HepG2 (cell line): ENCODE measurements at regions not wholly inside any gene's neighbourhood (a gene's known extent, or its start where the extent isn't known, plus 50 kb on each side); places are given as distances from the start of the nearest gene placed in this dataset.
A peak's percentile ranks its signal among the peaks of the same experiment; 100 is the strongest.

Experiments used
- ATAC-seq: fragments of 200-7000 bp; cut with Tn5 transposase; 3 replicates; pipeline ENCODE4 v1.9.1; 2020; ENCODE audit warnings: mild to moderate bottlenecking, moderate library complexity
- BruUV-seq: library from RNA; stranded (reverse); fragments of 400-500 nt; replicated peaks from 2 replicates; lab custom pipeline; 2021; lab: Mats Ljungman, UMichigan
- CTCF ChIA-PET: fragments of 300-600 bp; formaldehyde crosslinking; extraction: SDS; loops from one replicate; lab custom pipeline; 2021; ENCODE audit warnings: low total read pairs, inconsistent platforms, low intra/inter-chr PET ratio; lab: Yijun Ruan, JAX
- POLR2A ChIA-PET: fragments of 350-600 bp; sonication (Branson Sonifier 250); formaldehyde crosslinking; loops from one replicate; lab custom pipeline; 2020; ENCODE audit warnings: antibody characterized with exemption, inconsistent platforms; lab: Yijun Ruan, JAX
- DNase-seq: peaks from one replicate; pipeline ENCODE4 v3.0.0-alpha.2; 2015; ENCODE audit warnings: low spot score
- FAIRE-seq: peaks from 3 replicates; lab custom pipeline; 2011; peaks lifted over from hg19 to GRCh38; lab: Jason Lieb, UNC
- H2AFZ ChIP-seq: one replicate; pipeline ENCODE4 v1.6.1; 2011; ENCODE audit warnings: low read length, inconsistent platforms
- H3K27ac ChIP-seq: fragments of 300-600 bp; 3 replicates; pipeline ENCODE4 v1.8.0; 2011; ENCODE audit warnings: mixed run types, mild to moderate bottlenecking, mixed read lengths, low read length, inconsistent platforms; ENCODE audit not compliant: insufficient read depth; ENCODE audit errors: extremely low read length
- H3K27me3 ChIP-seq, 2 experiments: fragments of 200-600 bp in 1 of 2; 2 replicates in 1 of 2; 3 replicates in 1 of 2; pipeline versions ENCODE4 v1.6.0 to v1.8.0; 2011; ENCODE audit warnings: low read length in 2 of 2, mild to moderate bottlenecking in 2 of 2, moderate library complexity in 2 of 2, inconsistent platforms in 1 of 2; ENCODE audit not compliant: insufficient read depth in 2 of 2, control insufficient read depth in 1 of 2
- H3K36me3 ChIP-seq, 2 experiments: fragments of 200-600 bp in 1 of 2; replicated peaks in 1 of 2; 2 replicates in 1 of 2; 3 replicates in 1 of 2; pipeline versions ENCODE4 v1.5.1 to v1.8.0; 2011; ENCODE audit warnings: low read length in 2 of 2, inconsistent platforms in 1 of 2; ENCODE audit not compliant: insufficient read depth in 2 of 2, control insufficient read depth in 1 of 2
- H3K4me1 ChIP-seq: 2 replicates; pipeline ENCODE4 v1.5.1; 2012; ENCODE audit warnings: low read length, inconsistent platforms; ENCODE audit not compliant: insufficient read depth
- H3K4me2 ChIP-seq: 2 replicates; pipeline ENCODE4 v1.6.0; 2011; ENCODE audit warnings: low read depth, low read length, inconsistent platforms
- H3K4me3 ChIP-seq, 3 experiments: fragments of 200-600 bp in 1 of 3; sonication (generic), shearing (Covaris generic) in 1 of 3; replicated peaks in 1 of 3; 2 replicates each; pipeline ENCODE4 v1.5.1; 2011 to 2016; ENCODE audit warnings: low read length in 3 of 3, inconsistent platforms in 2 of 3, low read depth in 2 of 3, mild to moderate bottlenecking in 2 of 3, control low read depth in 1 of 3, mixed read lengths in 1 of 3; ENCODE audit not compliant: insufficient read depth in 1 of 3
- H3K79me2 ChIP-seq: one replicate; pipeline ENCODE4 v1.6.1; 2011; ENCODE audit warnings: low read length, inconsistent platforms; ENCODE audit not compliant: insufficient read depth
- H3K9ac ChIP-seq: 2 replicates; pipeline ENCODE4 v1.6.0; 2011; ENCODE audit warnings: mild to moderate bottlenecking, low read depth, low read length, inconsistent platforms; ENCODE audit not compliant: insufficient read depth
- H3K9me3 ChIP-seq: 2 replicates; pipeline ENCODE4 v1.5.1; 2012; ENCODE audit warnings: mild to moderate bottlenecking, low read length
- H4K20me1 ChIP-seq: 2 replicates; pipeline ENCODE4 v1.6.0; 2011; ENCODE audit warnings: inconsistent platforms, mild to moderate bottlenecking, low read length, moderate library complexity; ENCODE audit not compliant: insufficient read depth
- ATF7 ChIP-seq, 2 experiments: fragments of 450-650 bp in 1 of 2; sonication (generic) in 1 of 2; formaldehyde crosslinking in 1 of 2; IDR thresholded peaks; 2 replicates each; pipeline versions ENCODE4 v1.4.0 to v1.6.1; 2016 to 2020; ENCODE audit warnings: antibody characterized with exemption in 1 of 2, mild to moderate bottlenecking in 1 of 2, missing genetic modification reagents in 1 of 2
- GTF3A ChIP-seq: sonication (generic); formaldehyde crosslinking; conservative IDR thresholded peaks from 2 replicates; pipeline ENCODE4 v1.4.0; 2020; ENCODE audit warnings: mild to moderate bottlenecking, missing genetic modification reagents
- NCOR1 ChIP-seq: fragments of 200-600 bp; sonication (generic); IDR thresholded peaks from 2 replicates; pipeline ENCODE4 v1.7.0; 2017; ENCODE audit warnings: antibody characterized with exemption, low read length, borderline replicate concordance
- PCBP1 ChIP-seq: fragments of 200-400 bp; formaldehyde crosslinking; IDR thresholded peaks from 2 replicates; pipeline ENCODE4 v1.6.1; 2017; ENCODE audit warnings: mild to moderate bottlenecking, low read depth, low read length, borderline replicate concordance
- RBM39 ChIP-seq: fragments of 200-400 bp; formaldehyde crosslinking; IDR thresholded peaks from one replicate; pipeline ENCODE4 v1.6.1; 2018; ENCODE audit warnings: antibody characterized with exemption, mild to moderate bottlenecking, low read depth, low read length; ENCODE audit not compliant: poor library complexity, severe bottlenecking
- RFXANK ChIP-seq: IDR thresholded peaks from 2 replicates; pipeline ENCODE4 v1.6.1; 2016
- SAFB2 ChIP-seq: sonication (generic); formaldehyde crosslinking; IDR thresholded peaks from 2 replicates; pipeline ENCODE4 v1.5.1; 2020; ENCODE audit warnings: missing genetic modification reagents, low read depth, mild to moderate bottlenecking, borderline replicate concordance
- SATB2 ChIP-seq: sonication (generic); formaldehyde crosslinking; IDR thresholded peaks from 2 replicates; pipeline ENCODE4 v1.5.0; 2020; ENCODE audit warnings: missing genetic modification reagents
- SIX4 ChIP-seq: sonication (generic); formaldehyde crosslinking; IDR thresholded peaks from 2 replicates; pipeline ENCODE4 v1.4.0; 2020; ENCODE audit warnings: missing genetic modification reagents
- SP140L ChIP-seq: sonication (generic); formaldehyde crosslinking; IDR thresholded peaks from 2 replicates; pipeline ENCODE4 v1.4.0; 2020; ENCODE audit warnings: missing genetic modification reagents, borderline replicate concordance
- TGIF2 ChIP-seq: IDR thresholded peaks from 2 replicates; pipeline ENCODE4 v1.6.1; 2016; ENCODE audit warnings: control low read depth, missing compliant biosample characterization
- ZKSCAN5 ChIP-seq: sonication (generic); formaldehyde crosslinking; IDR thresholded peaks from 2 replicates; pipeline ENCODE4 v1.5.1; 2020; ENCODE audit warnings: mild to moderate bottlenecking, missing genetic modification reagents
- ZNF205 ChIP-seq: IDR thresholded peaks from 2 replicates; pipeline ENCODE4 v1.6.1; 2018; ENCODE audit warnings: missing biosample characterization, missing genetic modification reagents
- WGBS: methylation state at CpG from one replicate; pipeline ENCODE4 v1.1.6; 2017; ENCODE audit warnings: low lambda C conversion rate; 5-methylcytosine and 5-hydroxymethylcytosine counted together
- in situ Hi-C: cut with HindIII; loops from 2 replicates; pipeline ENCODE4 v1.10.0; 2017; ENCODE audit warnings: low pct_unique_long_range_greater_than_20kb; ENCODE audit not compliant: extremely low pct_ligation_motif_present
- intact Hi-C: fragments of 100-400 bp; cut with micrococcal nuclease; formaldehyde crosslinking; loops from one replicate; pipeline ENCODE4 v1.10.0; 2022; ENCODE audit not compliant: unreplicated experiment

DNA sequence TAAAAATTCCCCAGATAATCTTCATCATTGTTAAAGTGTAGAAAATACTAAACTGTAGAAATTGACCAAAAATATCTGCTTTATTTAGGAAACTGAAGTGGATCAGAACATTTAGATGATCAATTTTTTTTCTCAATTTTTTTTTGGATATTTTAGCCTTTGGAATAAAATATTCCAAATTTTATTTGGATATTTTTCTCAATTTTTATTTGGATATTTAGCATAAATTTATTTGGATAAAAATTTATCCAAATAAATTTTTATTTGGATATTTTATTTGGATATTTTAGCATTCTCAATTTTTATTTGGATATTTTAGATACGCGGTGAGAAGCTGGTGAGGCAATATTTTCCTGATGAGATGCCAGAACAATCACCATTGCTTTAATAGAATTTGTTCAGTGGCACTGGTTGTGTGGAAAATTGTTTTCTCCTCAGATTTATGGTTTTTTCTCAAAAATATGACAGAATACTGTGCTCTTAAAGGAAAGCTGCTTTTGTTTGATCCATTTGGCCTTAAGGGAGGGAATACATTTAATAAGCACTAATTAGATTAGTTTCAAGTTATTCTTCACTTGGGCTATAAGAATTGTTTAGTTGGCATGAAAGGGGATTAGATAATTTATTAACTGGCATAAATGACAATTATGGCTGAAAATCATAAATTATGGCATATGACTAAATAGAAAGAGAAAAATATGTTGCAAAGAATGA, 470.1 kb downstream of the MFSD1 start:
- CTCF ChIA-PET = no interaction called here
- TF ChIP-seq SP140L (CRISPR knock-in tag) = no peak
- TF ChIP-seq RBM39 = no peak
- TF ChIP-seq SAFB2 = no peak
- no peak for TF ChIP-seq SIX4
- no peak for TF ChIP-seq NCOR1
- TF ChIP-seq PCBP1 = no peak
- no peak for TF ChIP-seq ZKSCAN5 (CRISPR knock-in tag)
- TF ChIP-seq RFXANK = no peak
- TF ChIP-seq TGIF2 (CRISPR knock-in tag) = no peak
- TF ChIP-seq SATB2 (CRISPR knock-in tag) = no peak
- TF ChIP-seq ZNF205 = no peak
- TF ChIP-seq, all 625 proteins: peak for 0
- Histone ChIP-seq H3K4me2 (no peak overlapping the region), H3K9me3 (no peaks in the 10 kb centered on the region), H3K79me2 (no peaks in the 10 kb centered on the region), H3K4me1 (no peaks in the 10 kb centered on the region), H3K36me3 (no peaks in the 10 kb centered on the region), H3K27me3 (no peaks in the 10 kb centered on the region), H2AFZ (no peak overlapping the region), H3K9ac (no peak overlapping the region), H4K20me1 (no peaks in the 10 kb centered on the region), H3K27ac (no peak overlapping the region), H3K4me3 (no peak overlapping the region)
- FAIRE-seq = no peak
- ATAC-seq = no peak
- intact Hi-C loops = no loop called here
- no peak for DNase-seq
- POLR2A ChIA-PET = no interaction called here
- WGBS = 46% methylated on average over 2 of the region's 2 CpGs
- in situ Hi-C loops = loop anchor here (25.0 kb wide), 1 partner anchor 715 kb away; the partner anchor contains the start of gene IL12A
- no TSS peak for BruUV-seq

- H3K4me3 ChIP-seq = no peak overlapping the region
- no peak for FAIRE-seq
- BruUV-seq = no TSS peak
- TF ChIP-seq ATF7 (IDR thresholded peaks at IDR 0.05) (peak; percentile 35; the same call in 1 of the 2 replicates), ATF7 (CRISPR knock-in tag; IDR thresholded peaks at IDR 0.05) (no peak), GTF3A (CRISPR knock-in tag) (no peak)
- TF ChIP-seq, all 625 proteins: peak for 1
- H3K9ac ChIP-seq = no peak overlapping the region
- no peaks in the 10 kb centered on the region for H3K36me3 ChIP-seq
- in situ Hi-C loops = loop anchor here (25.0 kb wide), 1 partner anchor 714 kb away; the partner anchor contains the start of gene IL12A
- no peaks in the 10 kb centered on the region for H4K20me1 ChIP-seq
- H2AFZ ChIP-seq = no peak overlapping the region
- H3K79me2 ChIP-seq = no peaks in the 10 kb centered on the region
- 20% methylated on average over 5 of the region's 5 CpGs for WGBS
- ATAC-seq = no peak
- ChIA-PET POLR2A (no interaction called here), CTCF (no interaction called here)
- H3K27me3 ChIP-seq = no peaks in the 10 kb centered on the region
- H3K27ac ChIP-seq = no peak overlapping the region
- H3K4me2 ChIP-seq = no peak overlapping the region
- intact Hi-C loops = no loop called here
- DNase-seq = no peak
- H3K4me1 ChIP-seq = no peaks in the 10 kb centered on the region
- no peaks in the 10 kb centered on the region for H3K9me3 ChIP-seq
Measured at GRCh38 chr3:159273070-159273469, 471.2 kb downstream of the MFSD1 start.
